Transverse colon (tissue), 3 donors: ENCODE measurements at regions not wholly inside any gene's neighbourhood (a gene's known extent, or its start where the extent isn't known, plus 50 kb on each side); places are given as distances from the start of the nearest gene placed in this dataset.

ENCODE experiments used
- CTCF ChIP-seq, 5 experiments: fragments of 200-600 bp in 3 of 5; fragments of 450-650 bp in 2 of 5; sonication (generic) in 3 of 5; IDR thresholded peaks; 1 replicate in 2 of 5; 2 replicates in 3 of 5; pipeline ENCODE4 v1.5.1; 2016 to 2017; ENCODE audit warnings: antibody characterized with exemption in 5 of 5, inconsistent platforms in 3 of 5, mild to moderate bottlenecking in 2 of 5, moderate library complexity in 1 of 5
- POLR2A ChIP-seq: fragments of 450-650 bp; IDR thresholded peaks from one replicate; pipeline ENCODE4 v1.6.1; 2016; ENCODE audit warnings: antibody characterized with exemption, mild to moderate bottlenecking, moderate library complexity

- TF ChIP-seq CTCF (IDR thresholded peaks at IDR 0.05) (no peak), POLR2A (no peak)
These were observed 333.1 kb upstream of the NUDT12 start for GRCh38 chr5:103895738-103896137.
